ENCODE measurements at regions not wholly inside any gene's neighbourhood (a gene's known extent, or its start where the extent isn't known, plus 50 kb on each side); places are given as distances from the start of the nearest gene placed in this dataset.
A peak's percentile ranks its signal among the peaks of the same experiment; 100 is the strongest.

GRCh38 chr9:6080154-6080716, 64.8 kb upstream of the RANBP6 start:
- Mint-ChIP-seq H3K36me3 (ENCODE audit: low read depth) (no peaks in the 10 kb centered on the region), H3K27me3 (peaks cover 3% of the 10 kb centered on the region), H3K27ac (peak overlapping the region; percentile 87), H3K4me1 (ENCODE audit: low read depth) (peaks cover 3% of the 10 kb centered on the region), H3K4me3 (peak overlapping the region; percentile 76), H3K9me3 (no peaks in the 10 kb centered on the region)
- POLR2A ChIA-PET: interaction anchor here (0.7 kb wide), 1 partner anchor 9 kb away, joined by 3 read pairs; no protein-coding TSS in a partner anchor
- DNase-seq (peak; percentile 83), ATAC-seq (peak; percentile 97)
- intact Hi-C loops (cut with micrococcal nuclease): no loop called here
- no peak for TF ChIP-seq CTCF (IDR thresholded peaks at IDR 0.05)
- CTCF ChIA-PET: interaction anchor here (1.1 kb wide), 2 partner anchors 26 to 63 kb away, joined by 3 read pairs; no protein-coding TSS in a partner anchor

DNA sequence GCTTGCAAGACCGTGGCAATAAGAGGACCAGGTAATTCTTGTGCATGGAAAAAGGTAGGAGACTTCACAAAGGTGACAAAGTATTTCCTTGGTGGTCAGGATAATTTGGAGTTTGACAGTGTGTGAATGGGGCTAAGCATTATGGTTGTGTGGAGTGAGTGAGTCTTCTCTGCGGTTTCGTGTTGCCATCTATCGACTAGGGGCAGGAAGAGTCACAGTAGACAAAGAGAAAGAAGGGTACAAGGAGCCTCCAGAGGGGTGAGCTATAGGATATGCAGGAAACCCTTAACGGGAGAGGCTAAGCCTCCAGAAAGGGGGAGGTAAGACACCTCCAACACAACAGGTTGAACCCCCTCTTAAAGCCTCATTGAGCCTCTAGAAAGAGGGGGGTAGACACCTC, 64.0 kb upstream of the RANBP6 start:
- Mint-ChIP-seq H3K27me3 (peaks cover 3% of the 10 kb centered on the region), H3K9me3 (no peaks in the 10 kb centered on the region), H3K36me3 (ENCODE audit: low read depth) (no peaks in the 10 kb centered on the region), H3K4me3 (peak overlapping the region; percentile 76), H3K27ac (no peak overlapping the region), H3K4me1 (ENCODE audit: low read depth) (peaks cover 3% of the 10 kb centered on the region)
- ChIA-PET POLR2A (no interaction called here), CTCF (interaction anchor here (1.1 kb wide), 1 partner anchor 25 kb away, joined by 3 read pairs; no protein-coding TSS in a partner anchor)
- intact Hi-C loops (cut with micrococcal nuclease): no loop called here
- TF ChIP-seq CTCF (IDR thresholded peaks at IDR 0.05): no peak
- no peak for ATAC-seq
- DNase-seq: no peak

DNA sequence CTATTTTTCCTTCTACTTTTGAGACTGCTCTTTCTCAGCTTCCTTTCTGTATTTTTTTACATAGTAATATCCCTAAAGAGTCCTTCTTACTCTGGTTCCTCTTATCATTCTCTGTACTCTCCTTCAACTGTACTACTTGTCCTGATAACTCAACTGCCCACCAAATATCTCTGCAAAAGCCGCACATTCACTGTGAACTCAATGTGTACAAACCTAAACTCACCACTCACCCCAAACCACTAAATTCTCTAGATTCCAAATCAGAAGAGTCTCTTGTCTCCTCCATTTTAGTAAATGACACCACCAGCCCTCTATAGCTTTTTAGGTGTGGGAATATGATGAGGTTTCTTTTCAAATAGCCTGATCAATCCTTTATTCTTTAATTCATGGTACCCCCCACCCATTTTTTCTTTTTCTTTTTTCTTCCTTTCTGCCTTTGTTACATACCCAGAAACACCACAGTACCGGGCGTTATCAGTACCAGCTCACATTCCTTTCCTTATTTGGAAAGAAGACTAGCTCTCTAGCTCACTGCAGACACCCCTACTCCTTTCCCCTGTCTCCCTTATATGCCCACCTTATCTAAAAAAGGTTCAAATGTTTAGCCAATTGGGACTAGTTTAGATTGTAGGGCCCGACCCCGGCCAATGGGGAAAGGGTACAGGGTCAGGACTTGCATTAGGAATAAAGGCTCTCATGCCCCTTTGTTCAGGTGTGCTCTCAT, 63.1 kb upstream of the RANBP6 start:
- intact Hi-C loops (cut with micrococcal nuclease): no loop called here
- H3K27me3 Mint-ChIP-seq: peaks cover 3% of the 10 kb centered on the region
- H3K27ac Mint-ChIP-seq: no peak overlapping the region
- no peak for DNase-seq
- H3K4me3 Mint-ChIP-seq: no peak overlapping the region
- TF ChIP-seq CTCF (IDR thresholded peaks at IDR 0.05): no peak
- no peak for ATAC-seq
- H3K4me1 Mint-ChIP-seq (ENCODE audit: low read depth): peaks cover 3% of the 10 kb centered on the region
- H3K9me3 Mint-ChIP-seq: no peaks in the 10 kb centered on the region
- POLR2A ChIA-PET: no interaction called here
- CTCF ChIA-PET: no interaction called here
- no peaks in the 10 kb centered on the region for H3K36me3 Mint-ChIP-seq (ENCODE audit: low read depth)

DNA sequence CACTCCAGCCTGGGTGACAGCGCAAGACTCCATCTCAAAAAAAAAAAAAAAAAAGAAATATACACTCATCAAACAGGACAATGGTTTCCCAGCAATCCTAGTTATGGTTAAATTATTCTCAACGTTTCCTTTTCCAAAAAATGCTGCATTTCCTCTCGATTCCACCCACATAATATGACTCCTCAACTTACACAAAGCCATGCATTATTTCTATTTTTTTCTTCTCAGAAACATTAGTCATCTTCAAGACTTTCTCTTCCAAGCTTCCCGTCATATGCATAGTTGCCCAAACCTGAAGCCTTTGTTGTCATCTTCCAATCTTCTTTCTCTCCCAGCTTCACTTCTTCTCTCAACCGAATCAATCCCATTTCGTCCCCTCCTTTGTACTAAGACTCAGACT, 61.4 kb upstream of the RANBP6 start:
- no peaks in the 10 kb centered on the region for H3K9me3 Mint-ChIP-seq
- H3K4me3 Mint-ChIP-seq: no peak overlapping the region
- no peaks in the 10 kb centered on the region for H3K36me3 Mint-ChIP-seq (ENCODE audit: low read depth)
- no peak overlapping the region for H3K27ac Mint-ChIP-seq
- peaks cover 3% of the 10 kb centered on the region for H3K4me1 Mint-ChIP-seq (ENCODE audit: low read depth)
- peaks cover 3% of the 10 kb centered on the region for H3K27me3 Mint-ChIP-seq
- DNase-seq (no peak), ATAC-seq (no peak)
- no peak for TF ChIP-seq CTCF (IDR thresholded peaks at IDR 0.05)
- intact Hi-C loops (cut with micrococcal nuclease): no loop called here
- ChIA-PET POLR2A (no interaction called here), CTCF (no interaction called here)

- POLR2A ChIA-PET: no interaction called here
- no peak for DNase-seq
- H3K4me3 Mint-ChIP-seq: no peak overlapping the region
- CTCF ChIA-PET: no interaction called here
- peaks cover 2% of the 10 kb centered on the region for H3K9me3 Mint-ChIP-seq
- intact Hi-C loops (cut with micrococcal nuclease): no loop called here
- H3K36me3 Mint-ChIP-seq (ENCODE audit: low read depth): no peaks in the 10 kb centered on the region
- TF ChIP-seq CTCF (IDR thresholded peaks at IDR 0.05): no peak
- H3K27ac Mint-ChIP-seq: no peak overlapping the region
- peaks cover 3% of the 10 kb centered on the region for H3K4me1 Mint-ChIP-seq (ENCODE audit: low read depth)
- ATAC-seq: no peak
- H3K27me3 Mint-ChIP-seq: peaks cover 3% of the 10 kb centered on the region
Measured at GRCh38 chr9:6073731-6074130, 58.3 kb upstream of the RANBP6 start.
